ENCODE measurements at regions not wholly inside any gene's neighbourhood (a gene's known extent, or its start where the extent isn't known, plus 50 kb on each side); places are given as distances from the start of the nearest gene placed in this dataset.
A peak's percentile ranks its signal among the peaks of the same experiment; 100 is the strongest.
"Not testable (repeated sequence)": the region's sequence is repeated elsewhere in the genome, so short reads cannot be mapped to it uniquely, and the experiment has no call there.

DNA sequence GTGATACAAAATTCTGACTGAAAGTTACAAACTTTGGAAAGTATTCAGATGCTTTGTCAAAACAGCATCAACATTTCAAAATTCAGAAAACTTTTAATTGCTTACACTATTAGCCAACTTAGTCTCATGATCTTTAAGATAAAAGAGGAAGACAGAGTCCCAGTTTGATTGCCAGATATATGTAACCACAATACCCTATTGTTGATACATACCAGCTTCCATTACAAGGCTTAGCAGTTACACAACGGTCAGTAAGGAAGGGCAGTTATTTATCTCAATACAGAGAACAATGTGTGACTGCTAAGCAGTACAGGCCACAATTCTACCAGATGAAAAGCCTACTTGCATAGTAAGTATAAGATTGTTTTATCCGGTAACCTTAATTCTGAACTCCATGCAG lies 138.4 kb downstream of the SPANXN3 start:
- no peak for TF ChIP-seq CTCF (conservative IDR thresholded peaks at IDR 0.05)
- DNase-seq (ENCODE audit: extremely low spot score, unreplicated experiment), result no peak
- H3K27ac Mint-ChIP-seq, result no peak overlapping the region
- no peak overlapping the region for H3K4me3 Mint-ChIP-seq
- no peaks in the 10 kb centered on the region for H3K36me3 Mint-ChIP-seq
- no peaks in the 10 kb centered on the region for H3K27me3 Mint-ChIP-seq
- H3K9me3 Mint-ChIP-seq, result peaks cover 3% of the 10 kb centered on the region
- no peaks in the 10 kb centered on the region for H3K4me1 Mint-ChIP-seq (ENCODE audit: unreplicated experiment)

DNA sequence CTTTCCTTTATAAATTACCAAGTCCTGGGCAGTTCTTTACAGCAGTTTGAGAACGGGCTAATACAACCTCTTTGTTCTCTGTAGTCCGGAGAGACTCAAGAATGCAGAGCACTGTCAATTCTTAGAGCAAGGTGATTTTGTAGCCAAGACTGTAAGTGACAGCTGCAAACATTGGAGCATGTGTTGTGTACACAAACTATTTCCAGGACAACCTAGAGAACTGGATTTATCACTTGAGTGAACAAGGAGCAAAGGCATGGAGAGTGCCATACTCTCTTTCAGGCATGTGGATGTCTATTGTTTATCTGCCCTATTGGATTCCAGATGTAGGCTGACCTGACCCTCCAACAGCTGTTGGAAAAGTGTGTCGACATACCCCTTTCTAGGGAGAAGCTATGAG lies 153.9 kb downstream of the SPANXN3 start:
- H3K36me3 Mint-ChIP-seq, result no peaks in the 10 kb centered on the region
- no peak for DNase-seq (ENCODE audit: extremely low spot score, unreplicated experiment)
- H3K9me3 Mint-ChIP-seq, result no peaks in the 10 kb centered on the region
- no peaks in the 10 kb centered on the region for H3K27me3 Mint-ChIP-seq
- no peak overlapping the region for H3K4me3 Mint-ChIP-seq
- TF ChIP-seq CTCF (conservative IDR thresholded peaks at IDR 0.05), result no peak
- H3K27ac Mint-ChIP-seq, result no peak overlapping the region
- no peaks in the 10 kb centered on the region for H3K4me1 Mint-ChIP-seq (ENCODE audit: unreplicated experiment)

GRCh38 chrX:143340190-143340589 lies 177.1 kb downstream of the SPANXN3 start:
- Mint-ChIP-seq H3K36me3 (no peaks in the 10 kb centered on the region), H3K27ac (no peak overlapping the region), H3K4me1 (ENCODE audit: unreplicated experiment) (no peaks in the 10 kb centered on the region), H3K4me3 (no peak overlapping the region), H3K9me3 (no peaks in the 10 kb centered on the region), H3K27me3 (no peaks in the 10 kb centered on the region)
- peak; percentile 49 for TF ChIP-seq CTCF (conservative IDR thresholded peaks at IDR 0.05)
- no peak for DNase-seq (ENCODE audit: extremely low spot score, unreplicated experiment)

DNA sequence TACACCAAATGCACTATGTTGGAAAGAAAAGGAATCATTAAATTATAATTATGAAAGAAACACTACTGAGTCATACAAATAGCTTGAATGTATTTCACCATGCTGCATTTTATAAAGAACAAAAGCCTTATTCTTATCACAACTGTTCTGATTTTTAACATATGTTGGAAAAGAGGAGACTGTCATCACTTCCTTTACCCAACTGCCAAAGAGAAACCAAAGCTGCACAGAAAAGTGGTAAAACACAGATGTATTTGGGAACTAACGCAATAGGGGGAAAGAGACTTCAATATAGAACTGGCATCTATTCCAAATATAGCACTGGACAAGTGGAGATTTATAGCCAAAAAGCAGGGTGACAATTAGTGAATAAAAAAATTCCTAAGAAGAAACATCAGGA lies 181.0 kb downstream of the SPANXN3 start:
- Mint-ChIP-seq H3K27me3 (no peaks in the 10 kb centered on the region), H3K36me3 (no peaks in the 10 kb centered on the region), H3K4me3 (no peak overlapping the region), H3K4me1 (ENCODE audit: unreplicated experiment) (no peaks in the 10 kb centered on the region), H3K9me3 (no peaks in the 10 kb centered on the region), H3K27ac (no peak overlapping the region)
- no peak for TF ChIP-seq CTCF (conservative IDR thresholded peaks at IDR 0.05)
- no peak for DNase-seq (ENCODE audit: extremely low spot score, unreplicated experiment)

- Mint-ChIP-seq H3K4me1 (ENCODE audit: unreplicated experiment) (no peaks in the 10 kb centered on the region), H3K27me3 (no peaks in the 10 kb centered on the region), H3K27ac (no peak overlapping the region), H3K36me3 (no peaks in the 10 kb centered on the region), H3K4me3 (no peak overlapping the region), H3K9me3 (peaks cover 4% of the 10 kb centered on the region)
- TF ChIP-seq CTCF (conservative IDR thresholded peaks at IDR 0.05), result no peak
- no peak for DNase-seq (ENCODE audit: extremely low spot score, unreplicated experiment)
Observed at GRCh38 chrX:143319526-143319925, 197.7 kb downstream of the SPANXN3 start.

- not testable (repeated sequence) for H3K27ac Mint-ChIP-seq; H3K9me3 Mint-ChIP-seq; H3K4me1 Mint-ChIP-seq (ENCODE audit: unreplicated experiment); H3K27me3 Mint-ChIP-seq; H3K36me3 Mint-ChIP-seq; DNase-seq (ENCODE audit: extremely low spot score, unreplicated experiment); H3K4me3 Mint-ChIP-seq
Observed at GRCh38 chrX:143318857-143319256, 198.4 kb downstream of the SPANXN3 start.
